Kidney glomerular epithelial cell (primary cell): ENCODE measurements at regions not wholly inside any gene's neighbourhood (a gene's known extent, or its start where the extent isn't known, plus 50 kb on each side); places are given as distances from the start of the nearest gene placed in this dataset.
"Not testable (repeated sequence)": the region's sequence is repeated elsewhere in the genome, so short reads cannot be mapped to it uniquely, and the experiment has no call there.

Experiments used
- DNase-seq: peaks from one replicate; lab custom pipeline; 2025; lab: John Stamatoyannopoulos, UW

DNA sequence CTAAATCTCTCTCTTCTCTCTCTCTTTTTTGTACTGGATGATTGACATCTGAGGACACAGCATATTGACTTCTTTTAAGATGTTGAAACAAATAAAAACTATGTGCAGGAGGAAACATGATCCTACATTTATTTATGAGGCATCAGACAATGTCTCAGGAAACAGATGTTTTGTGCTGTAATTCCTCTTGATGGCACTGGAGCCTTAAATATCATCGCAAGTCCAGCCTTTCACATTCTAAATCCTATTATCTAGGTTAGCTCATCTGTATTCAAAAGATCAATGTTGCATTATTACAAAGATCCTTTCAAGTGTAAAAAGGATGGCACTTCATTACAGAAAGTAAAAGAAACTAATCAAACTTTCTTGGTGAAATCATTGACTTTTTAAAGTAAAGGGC lies 63.9 kb downstream of the MAT2B start:
- no peak for DNase-seq

DNA sequence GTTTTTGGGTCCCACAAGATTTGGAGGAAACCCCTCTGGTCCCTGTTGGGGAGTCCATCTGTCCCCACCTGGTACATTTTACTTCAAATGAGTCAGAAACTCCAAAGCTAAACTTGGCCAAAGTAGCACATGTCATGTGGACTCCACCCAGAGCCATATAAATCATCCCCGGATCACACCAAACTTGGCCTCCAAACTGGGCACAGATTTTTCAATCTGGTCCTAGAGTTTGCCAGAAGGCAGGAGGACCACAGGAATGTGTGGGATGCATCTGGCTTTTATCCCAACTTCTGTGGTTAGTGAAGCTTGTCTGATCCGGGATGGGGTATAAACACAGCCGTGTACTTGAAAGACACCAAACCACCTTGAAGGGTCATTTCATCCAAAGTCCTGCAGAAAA lies 66.3 kb downstream of the MAT2B start:
- DNase-seq, result peak; percentile 67

DNA sequence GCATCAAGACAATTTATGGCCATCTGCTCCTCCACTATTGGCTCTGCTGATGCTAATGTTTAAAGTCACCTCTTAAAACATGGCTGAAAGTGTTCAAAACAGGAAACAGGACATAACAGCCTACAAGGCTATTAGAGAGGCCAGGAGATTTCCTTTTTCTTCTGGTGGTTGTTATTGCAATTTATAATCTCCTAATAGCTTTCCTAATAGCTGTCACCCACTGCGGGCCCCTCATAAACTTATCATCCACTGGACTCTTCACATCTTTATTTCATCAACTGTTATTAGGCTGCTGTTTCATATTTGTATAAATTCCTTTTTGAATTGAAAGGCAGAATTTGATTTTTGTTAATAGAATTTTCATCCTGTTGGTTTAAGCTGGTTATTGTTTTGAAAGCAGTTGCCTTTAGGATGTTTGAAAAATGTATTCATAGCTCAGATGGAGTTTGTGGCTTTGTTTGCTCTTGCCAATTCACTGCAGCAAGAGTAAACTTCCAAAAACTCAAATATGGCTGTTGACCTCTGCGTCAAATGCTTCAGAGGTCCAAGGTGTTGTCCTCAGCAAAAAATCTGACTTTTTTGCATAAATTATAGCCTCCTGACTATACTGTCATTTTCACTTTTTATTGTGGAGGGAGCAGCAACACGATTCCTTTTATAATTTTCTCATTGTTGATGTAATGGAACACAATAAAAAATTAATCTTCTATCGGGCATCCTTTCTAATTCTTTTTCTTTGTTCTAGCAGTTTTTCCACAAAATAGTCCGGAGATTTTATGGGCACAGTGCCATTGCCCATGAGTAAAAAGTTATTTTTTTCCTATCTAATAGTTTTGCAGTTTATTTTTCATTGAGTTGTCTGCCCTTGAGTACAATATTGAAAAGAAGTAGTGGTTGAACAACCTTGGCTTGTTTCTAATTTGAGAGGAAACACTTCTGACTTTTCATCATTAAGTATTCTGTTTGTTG lies 69.3 kb downstream of the MAT2B start:
- no peak for DNase-seq

DNA sequence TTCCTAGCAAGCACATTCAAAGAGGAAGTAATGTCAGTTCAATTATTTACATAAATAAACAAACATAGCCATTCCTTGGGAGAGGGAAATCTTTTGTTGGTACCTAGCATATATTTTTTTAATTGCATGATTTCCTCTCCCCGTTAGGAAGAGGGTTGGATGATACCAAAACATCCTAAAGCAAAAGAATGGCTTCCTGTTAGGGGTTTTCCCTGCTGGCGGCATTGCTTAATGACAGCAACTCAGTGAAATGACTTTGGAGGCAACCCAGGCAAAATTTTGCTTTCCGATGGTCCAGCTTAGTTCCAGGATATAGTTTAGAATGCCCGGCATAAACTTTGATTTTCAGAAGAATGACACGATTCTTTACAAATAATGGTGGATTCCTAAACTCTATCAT lies 73.2 kb downstream of the MAT2B start:
- DNase-seq, result no peak

- no peak for DNase-seq
These were observed 74.3 kb downstream of the MAT2B start for GRCh38 chr5:163579729-163580128.

DNA sequence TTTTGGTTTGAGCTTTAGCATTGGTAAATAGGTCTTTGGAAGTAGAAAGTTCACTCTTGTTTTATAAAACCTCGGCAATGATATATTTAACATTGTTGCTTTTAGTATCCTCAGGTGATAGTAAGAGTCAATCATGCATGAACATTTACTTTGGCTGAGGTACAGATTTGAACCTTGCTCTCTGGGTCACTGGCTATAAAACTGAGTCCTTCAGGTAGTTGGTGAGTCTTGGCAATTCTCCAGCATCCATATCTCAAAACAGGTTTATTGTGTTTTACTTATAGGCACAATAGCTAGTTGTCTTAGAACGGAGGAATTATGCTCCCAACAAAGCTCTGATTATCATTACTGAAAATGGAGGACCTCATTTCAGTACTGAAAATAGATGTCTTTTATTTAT lies 75.1 kb downstream of the MAT2B start:
- peak; percentile 38 for DNase-seq

GRCh38 chr5:163583491-163584153 lies 78.2 kb downstream of the MAT2B start:
- DNase-seq, result not testable (repeated sequence)

GRCh38 chr5:163585206-163585605 lies 79.8 kb downstream of the MAT2B start:
- DNase-seq, result peak; percentile 42

DNA sequence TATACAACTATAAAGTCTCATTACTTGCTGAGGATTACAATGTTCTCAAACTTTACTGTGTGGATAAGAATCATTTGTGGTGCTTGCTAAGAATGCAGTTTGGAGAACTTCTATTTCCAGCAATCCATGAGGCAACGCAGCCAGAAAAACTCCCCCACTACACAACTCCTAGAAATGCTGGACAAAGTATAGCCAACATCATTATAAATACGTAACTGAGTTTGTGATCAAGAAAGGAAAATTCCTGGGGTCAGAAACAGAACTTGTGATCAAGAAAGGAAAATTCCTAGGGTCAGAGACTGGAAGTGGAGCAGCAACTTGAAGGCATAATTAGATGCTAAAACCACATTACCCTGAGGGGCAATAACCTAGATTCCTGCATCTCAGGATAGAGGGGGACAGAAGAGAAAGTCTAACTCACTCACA lies 81.1 kb downstream of the MAT2B start:
- no peak for DNase-seq

- DNase-seq, result no peak
These were observed 89.5 kb downstream of the MAT2B start for GRCh38 chr5:163594951-163595350.

DNA sequence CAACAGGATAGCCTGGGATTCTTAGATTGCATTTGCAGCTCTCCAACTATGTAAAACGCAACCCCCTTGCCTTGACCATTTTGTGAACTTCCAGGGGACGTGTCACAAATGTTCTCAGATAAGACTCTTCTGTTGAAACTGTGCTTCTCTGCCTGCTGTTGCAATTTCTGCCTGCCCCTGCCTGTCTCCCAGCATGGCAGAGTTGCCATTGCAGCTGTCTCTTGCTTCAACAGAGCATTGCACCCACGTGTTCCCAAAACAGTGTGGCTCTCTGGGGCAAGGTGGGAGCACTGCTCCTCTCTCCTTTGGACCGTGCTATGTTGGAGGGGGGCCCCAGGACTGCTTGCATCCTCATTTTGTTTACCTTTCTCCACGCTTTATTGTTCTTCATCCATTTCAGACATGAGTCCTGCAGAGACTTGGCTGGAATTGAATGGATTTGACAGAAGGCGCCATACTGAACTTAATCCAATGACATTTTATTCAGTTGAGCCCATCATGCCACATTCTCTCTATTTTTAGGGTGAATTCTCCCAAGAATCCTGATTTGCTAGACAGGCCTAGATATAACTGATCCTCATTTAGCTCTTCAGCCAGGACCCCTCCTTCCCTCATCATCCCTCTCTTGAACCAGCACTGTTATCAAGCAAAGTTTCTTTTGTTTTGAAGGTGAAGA lies 90.7 kb downstream of the MAT2B start:
- DNase-seq, result no peak

GRCh38 chr5:163596608-163597315 lies 91.3 kb downstream of the MAT2B start:
- no peak for DNase-seq

DNA sequence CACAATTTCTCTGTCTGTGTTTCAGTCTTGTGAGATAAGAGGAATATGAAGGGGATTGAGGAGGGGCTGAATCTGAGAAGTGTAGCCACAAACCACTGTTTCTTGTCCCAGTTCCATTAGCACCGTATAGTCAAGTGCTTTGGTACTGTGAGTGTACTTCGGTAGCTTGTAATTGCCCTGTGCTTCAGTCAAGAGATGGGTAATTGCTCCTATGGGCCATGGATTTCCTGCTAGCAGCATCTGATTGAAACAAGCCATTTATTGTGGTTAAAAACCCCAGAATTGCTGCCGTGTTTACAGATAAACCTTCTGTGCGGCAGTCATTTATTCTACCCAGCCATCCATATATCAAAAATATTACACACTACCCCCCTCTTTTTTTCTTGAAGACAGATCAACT lies 98.6 kb downstream of the MAT2B start:
- no peak for DNase-seq

- no peak for DNase-seq
These were observed 101.8 kb downstream of the MAT2B start for GRCh38 chr5:163607256-163607655.

- no peak for DNase-seq
These were observed 103.2 kb downstream of the MAT2B start for GRCh38 chr5:163608621-163609020.

- no peak for DNase-seq
These were observed 104.5 kb downstream of the MAT2B start for GRCh38 chr5:163609910-163610309.

DNA sequence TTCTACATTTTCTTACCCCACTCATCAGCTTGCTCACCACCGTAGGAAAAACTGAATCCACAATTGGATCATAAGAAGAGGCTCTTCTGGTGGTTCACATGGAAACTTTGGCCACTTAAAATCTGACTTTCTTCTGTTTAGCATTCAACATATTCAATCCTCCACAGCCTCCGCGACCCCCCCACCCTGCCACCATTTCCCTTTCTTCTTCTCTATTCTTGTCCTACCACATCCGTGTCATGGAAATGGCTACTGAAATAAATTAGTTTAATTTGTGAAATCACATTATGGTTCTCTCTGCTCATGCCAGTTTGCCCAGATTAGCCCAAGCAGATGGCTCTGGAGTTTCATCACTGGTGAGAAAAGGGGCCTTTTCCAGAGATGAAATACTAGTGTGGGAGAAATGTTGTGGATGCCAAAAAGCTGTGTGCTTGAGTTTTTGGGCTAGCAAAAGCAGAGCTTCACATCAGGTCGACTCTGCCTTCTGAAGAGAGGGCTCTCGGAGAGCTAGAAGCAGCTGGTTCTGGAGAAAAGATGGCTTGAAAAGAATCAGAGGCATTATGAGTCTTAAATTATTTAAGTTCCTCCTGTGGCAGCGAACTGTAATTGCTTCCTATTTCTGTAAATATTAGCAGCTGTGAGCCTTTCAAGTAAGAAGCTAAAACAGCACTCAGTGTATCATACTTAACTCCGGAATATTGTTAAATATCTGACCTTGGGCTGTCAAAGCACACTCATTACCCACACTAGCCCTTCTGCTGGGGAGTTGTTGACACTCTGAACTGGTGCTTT lies 107.1 kb downstream of the MAT2B start:
- DNase-seq, result no peak

DNA sequence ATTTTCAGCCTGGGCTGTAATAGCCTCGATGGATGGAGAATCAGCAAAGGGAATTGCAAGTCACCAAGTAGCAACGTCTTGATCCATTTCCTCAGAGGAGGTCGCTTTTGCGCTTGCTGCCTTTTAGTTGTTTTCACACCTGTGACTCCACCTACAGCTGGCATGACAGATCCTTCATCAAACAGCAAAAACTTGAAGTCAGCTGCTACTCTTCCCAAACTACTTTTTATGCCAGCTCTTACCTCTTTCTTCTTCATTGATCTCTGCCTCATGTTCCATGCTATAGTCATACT lies 107.7 kb downstream of the MAT2B start:
- DNase-seq, result no peak

- DNase-seq, result no peak
These were observed 109.4 kb downstream of the MAT2B start for GRCh38 chr5:163614787-163615186.

DNA sequence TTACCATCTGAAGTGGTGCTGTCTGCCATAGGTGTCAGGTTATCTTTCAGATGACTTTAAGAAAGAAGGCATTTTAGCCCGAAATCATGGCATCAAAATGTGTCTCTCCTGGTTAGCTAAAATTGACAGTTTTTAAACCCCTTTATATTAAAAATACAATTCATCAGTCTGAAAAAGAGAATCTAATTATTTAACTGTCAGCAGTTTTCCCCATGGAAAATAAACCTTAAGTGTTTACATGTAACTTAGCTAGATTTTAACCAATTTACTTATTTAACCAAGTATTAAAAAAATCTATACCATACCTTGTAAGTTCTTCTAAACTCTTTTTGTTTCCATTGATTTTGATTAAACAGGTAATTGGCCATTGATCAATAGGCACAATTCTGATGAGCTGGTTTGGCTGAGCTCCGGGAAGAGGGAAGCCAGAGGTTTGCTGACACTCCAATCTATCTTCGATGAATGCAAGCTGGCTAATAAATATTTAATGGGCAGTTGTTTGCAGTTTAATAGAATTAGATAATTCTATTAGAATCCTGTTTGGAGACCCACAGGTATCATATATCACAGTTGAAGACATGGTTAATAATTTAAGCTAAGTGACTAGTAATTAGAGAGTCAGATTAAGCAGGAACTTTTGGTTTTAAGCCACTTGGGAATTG lies 114.0 kb downstream of the MAT2B start:
- DNase-seq, result no peak

DNA sequence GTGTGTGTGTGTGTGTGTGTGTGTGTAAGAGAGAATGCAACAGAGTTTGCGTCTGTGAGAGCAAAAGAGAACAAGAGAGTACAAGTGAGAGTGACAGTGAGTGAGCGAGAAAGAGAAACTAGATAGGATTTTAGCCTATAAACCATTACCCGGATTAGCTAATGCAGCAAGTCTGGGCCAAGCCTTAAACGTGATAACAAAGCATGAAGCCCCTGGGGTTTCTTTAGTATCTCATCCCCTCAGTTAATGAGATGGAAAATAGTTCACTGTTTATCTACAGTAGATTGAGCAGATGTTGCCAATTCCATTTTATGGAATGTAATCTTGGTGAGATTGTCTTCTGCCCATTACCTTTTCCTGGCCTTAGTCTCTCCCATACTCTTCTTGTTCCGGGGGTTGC lies 114.5 kb downstream of the MAT2B start:
- no peak for DNase-seq
